NCI-H460 (cell line): ENCODE measurements at regions not wholly inside any gene's neighbourhood (a gene's known extent, or its start where the extent isn't known, plus 50 kb on each side); places are given as distances from the start of the nearest gene placed in this dataset.

ENCODE experiments used
- DNase-seq: peaks from one replicate; pipeline ENCODE4 v3.0.0-alpha.2; 2016; ENCODE audit warnings: low read depth; ENCODE audit errors: extremely low read depth

DNA sequence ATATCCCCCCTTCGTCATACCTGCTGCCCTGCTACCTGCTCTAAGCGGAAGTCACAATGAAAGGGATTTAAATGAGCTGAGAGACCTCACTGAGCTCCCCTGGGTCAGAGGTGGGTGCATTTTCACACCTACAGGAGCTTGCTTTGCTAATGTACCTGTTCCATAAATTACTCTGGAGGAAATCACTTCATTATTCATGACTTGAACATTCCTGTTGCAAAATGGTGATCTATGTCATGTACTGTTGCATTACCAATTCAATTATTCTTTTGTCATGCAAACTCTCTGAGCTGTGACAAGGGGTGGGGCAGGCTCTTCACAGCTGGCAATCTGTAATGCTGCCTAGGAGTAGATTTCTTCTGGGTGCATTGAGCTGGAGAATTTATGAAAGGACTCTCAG, 761.3 kb downstream of the TSN start:
- DNase-seq, result no peak

DNA sequence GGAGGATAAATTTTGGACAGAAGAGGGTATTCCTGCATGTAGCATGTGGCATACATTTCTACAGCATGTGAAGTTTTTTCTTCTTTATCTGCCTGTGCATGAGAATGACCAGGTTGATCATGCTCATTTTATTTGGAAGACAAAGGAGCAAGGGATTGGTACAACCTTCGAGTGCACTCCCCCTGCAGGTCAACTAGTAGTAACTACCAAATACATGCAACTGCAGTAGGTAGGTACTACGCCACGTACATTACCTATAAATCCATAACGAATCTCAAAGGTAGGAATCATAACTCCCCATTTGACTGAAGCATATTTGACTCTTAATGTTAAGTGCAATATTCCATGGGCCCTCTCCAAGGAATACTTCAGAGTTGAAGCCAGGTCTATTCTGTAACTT, 763.9 kb downstream of the TSN start:
- peak; percentile 23 for DNase-seq

DNA sequence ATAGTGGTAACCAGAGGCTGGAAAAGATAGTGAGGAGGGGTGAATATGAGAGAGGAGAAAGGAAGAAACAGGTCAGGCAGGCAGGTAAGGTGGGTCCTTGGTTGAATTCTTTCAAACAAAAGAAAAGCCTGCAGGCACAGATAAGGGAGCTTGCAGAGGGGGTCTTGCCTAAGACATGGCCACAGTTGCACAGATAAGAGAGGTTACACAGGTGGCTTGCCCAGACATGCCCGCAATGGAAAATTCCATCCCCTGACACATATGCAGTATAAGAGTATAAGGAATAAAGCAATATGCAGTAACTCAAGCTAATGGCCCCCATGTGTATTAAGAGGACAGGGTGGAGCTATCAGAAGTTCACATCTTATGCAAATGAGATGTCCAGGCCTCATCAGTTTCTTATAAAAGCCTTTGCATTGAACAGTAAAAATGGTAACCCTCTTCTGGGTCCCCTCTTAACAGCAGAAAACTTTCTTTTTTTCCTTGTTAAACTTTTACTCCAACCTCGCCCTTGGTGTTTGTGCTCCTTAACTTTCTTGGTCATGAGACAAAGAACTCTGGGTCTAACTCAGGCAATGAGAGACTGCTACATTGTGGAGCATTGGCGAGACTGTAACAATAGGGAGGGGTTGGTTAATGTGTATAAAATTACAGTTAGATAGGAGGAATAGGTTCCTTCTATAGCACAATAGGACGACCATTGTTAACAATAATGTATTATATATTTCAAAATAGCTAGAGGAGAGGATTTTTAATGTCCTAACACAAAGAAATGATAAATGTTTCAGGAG, 764.6 kb downstream of the TSN start:
- DNase-seq, result no peak

DNA sequence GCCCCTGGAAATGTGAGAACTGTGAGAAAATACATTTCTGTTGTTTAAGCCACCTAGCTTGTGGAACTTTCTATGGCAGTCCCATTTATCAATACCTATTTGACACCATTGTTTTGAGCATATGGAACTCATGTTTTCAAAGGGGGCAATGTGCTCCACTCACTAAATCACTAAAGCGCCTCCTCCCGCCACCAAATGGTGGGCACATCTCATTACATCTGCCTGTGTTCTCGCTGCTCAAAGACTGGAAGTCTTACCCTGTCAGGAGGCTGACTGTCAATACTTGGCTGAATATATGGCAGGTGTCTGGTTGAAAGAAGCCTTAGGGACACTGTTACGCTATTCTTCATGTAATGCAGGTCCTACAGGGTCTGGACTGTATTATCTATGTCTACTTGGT, 767.7 kb downstream of the TSN start:
- no peak for DNase-seq

DNA sequence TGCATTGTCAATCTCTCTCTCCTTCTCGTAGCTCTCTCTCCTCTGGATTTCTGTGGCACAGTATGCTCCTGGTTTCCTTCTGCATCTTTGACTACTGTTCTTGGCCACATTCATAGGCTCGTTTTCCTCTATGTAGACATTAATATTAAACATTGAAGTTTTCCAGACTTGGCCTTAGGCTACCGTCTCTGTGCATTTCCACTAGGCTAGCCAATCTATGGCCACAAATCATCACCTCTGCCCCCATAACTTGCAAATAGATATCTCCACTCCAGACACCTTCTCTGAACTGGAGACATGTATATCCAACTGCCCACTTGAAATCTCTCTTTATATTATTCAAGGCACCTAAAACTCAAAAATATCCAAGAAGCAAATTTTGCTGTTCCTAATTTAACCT, 768.5 kb downstream of the TSN start:
- no peak for DNase-seq

DNA sequence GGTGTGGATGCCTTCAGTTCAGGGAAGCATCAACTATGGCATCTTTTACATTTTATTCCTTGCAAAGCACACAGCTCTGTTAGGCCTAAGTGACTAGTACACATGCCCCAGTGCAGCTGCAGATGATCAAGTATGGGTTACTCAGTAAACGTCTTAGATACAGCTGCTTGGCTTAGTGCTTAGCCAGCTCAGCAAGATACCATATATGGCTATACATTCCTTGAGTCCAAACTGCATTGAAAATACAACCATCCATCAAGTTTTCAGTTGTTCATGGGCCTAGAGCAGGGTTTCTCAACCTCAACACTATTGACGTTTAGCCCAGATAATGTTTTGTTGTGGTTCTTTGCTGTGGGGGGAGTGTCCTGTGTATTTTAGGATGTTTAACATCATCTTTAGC, 769.9 kb downstream of the TSN start:
- no peak for DNase-seq

DNA sequence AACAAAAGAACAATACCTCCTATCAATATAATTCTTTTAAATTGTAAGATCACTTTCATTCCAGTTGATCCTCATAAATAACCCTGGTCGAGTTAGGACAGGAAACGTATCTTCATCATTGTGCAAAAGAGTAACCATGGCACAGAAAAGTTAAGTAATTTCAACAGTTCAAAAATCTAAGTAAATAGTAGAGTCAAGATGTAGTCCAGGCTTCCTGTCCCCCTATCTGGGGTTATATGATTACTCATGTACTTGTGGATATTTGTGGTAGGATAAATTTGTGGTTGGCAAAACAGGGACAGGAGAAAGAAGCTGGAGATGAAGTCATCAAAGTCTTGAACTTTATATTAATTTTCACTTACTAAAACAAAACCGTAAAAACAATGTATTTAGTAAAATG, 772.6 kb downstream of the TSN start:
- DNase-seq, result no peak

DNA sequence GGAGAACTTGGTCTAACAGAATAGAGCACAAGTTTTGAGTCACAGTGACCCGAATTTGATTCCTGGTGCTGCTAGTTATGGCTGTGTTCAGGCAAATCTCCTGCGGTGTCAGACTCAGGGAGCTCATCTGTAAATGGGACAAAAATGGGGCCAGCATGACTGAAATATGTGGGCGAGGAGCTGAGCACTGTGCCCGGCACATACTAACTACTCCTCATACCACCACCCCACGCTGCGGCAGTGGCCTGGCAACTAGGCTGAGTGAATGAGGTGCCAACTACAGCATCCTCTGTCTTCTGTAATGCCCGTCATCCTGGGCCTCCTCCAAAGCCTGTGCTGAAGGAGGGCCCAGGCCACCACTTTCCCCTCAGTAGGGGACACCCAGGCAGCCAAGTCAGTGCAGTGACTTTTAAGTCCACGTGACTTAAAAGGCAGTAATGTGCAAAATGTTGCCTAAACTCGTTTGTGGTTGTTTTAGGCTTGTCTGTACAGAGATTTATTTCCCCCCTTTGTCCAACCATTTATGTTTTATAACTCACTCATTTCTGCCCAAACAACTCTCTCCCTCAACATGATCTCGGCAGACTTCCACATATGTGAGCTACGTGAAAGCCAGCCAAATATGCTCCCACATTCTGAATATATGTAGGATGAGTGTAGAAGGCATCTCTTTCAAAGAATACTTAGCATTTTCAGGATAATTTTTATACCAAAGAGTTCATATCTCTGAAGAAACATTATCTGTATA, 773.7 kb downstream of the TSN start:
- no peak for DNase-seq

DNA sequence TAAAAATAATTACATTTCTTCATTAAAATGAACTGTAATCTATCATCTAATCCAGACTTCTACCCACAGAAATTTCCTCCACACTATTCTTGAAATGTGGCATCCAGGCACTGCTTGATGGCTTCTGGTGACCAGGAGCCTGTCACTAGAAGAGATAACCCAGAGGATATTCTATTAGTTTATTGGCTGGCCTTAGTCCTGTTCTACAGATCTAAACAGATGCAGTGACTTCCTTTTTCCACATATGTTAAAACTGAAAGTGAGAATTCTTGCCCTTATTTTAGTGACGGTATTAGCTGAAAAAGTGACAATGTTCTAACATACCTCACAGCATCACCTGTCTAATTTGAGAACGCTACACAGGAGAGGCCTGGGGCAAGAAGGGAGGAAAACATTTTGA, 775.4 kb downstream of the TSN start:
- DNase-seq, result no peak

DNA sequence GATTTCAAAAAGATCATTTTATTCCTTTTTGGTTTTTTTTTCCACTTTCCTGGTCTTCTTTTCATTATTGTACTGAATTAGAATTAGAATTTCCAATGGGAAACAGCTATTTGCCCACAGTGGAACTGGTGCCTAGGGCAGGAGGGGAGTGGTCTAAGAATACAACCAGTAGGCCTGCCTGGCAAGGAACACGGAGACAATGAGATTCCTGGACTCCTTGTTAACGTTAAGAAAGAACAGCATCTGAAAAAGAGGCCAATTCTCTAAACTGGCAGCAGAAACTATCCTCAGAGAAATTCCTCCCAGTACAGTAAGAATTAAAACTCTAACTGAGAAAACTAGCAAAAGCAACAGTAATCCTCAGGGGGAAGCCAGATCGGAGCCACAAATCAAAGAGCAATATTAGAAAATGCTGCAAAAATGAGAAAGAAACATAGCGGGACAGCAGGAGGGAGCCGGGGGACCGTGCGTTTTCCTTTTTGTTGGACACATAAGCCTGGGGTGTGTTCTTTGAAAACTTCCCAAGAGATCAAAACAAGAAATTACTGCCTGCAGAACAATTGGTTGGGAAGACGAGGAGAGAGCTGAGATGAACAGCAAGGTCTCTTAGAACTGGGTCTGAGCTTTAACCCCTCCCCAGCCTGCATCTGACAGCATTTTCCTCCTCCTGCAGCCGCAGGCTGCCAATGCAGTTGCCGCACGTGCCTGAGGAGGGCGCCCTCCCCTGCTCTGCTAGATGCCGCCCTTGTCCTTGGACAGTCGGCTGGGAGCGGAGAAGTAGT, 776.0 kb downstream of the TSN start:
- no peak for DNase-seq

DNA sequence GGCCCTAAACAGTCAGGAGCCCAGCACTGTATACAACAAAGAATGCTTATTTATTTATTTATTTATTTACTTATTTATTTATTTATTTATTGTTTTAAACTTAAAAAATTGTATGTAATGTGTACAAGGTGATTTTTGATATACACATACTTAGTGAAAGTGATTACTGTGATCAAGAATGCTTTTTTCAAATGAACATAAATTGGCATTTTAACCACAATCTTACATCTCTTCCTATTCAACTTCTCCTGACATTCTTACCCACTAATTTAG, 776.6 kb downstream of the TSN start:
- no peak for DNase-seq

DNA sequence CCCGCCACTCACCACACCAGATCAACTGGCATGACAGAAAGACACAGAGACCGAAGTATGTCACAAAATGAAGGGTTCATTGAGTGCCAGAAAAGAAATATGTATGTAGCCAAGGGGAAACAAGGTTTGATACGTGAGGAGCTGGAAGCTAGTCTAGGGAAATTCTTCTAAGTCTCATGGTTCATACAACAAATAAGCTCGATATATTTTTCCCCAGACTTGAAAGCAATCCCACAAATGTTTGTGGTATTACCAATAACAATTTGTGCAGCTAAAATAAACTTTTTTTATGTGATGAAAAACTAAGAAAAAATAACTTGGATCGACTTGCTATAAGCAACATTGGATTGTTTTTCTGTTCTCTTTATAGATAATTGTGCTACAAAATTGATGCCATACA, 777.0 kb downstream of the TSN start:
- no peak for DNase-seq

DNA sequence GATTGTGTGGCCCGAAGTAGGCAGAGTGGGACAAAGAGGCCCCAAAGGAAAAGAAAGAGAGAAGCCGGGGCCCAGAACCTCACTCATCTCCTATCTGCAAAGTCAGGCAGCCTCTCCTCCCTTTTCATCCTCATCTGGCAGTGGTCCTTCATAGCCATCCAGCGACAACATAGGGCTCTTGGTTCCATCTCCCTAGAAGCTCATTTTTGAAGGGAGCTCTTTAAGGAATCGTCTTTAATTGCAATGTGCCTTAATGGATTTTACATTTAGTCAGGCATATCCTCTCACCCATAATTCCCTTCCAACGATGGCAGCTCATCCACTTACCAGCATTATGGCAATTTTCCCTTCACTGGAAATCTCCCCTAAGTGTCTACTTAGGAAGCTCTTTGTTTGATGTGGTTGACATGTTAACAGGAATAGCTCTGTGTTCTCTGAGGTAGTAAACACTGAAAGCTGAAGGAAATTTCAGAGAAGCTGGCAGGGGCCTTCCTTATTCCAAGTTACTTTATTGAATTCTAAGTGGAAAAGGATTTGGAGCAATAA, 780.6 kb downstream of the TSN start:
- DNase-seq, result no peak

DNA sequence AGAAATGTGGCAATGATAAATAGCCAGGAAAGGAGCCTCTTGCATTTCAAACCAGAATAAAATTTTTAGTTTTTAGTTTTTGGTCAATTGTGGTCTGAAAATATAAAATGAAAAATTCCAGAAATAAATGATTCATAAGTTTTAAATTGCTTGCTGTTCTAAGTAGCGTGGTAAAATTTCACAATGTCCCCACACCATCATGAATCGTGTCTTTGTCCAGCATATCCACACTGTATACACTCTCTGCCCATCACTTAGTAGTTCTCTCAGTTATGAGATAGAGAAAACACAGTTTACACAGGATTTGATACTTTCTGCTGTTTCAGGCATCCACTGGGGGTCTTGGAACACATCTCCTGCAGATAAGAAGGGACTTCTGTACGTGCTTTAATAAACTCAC, 783.9 kb downstream of the TSN start:
- DNase-seq, result no peak

DNA sequence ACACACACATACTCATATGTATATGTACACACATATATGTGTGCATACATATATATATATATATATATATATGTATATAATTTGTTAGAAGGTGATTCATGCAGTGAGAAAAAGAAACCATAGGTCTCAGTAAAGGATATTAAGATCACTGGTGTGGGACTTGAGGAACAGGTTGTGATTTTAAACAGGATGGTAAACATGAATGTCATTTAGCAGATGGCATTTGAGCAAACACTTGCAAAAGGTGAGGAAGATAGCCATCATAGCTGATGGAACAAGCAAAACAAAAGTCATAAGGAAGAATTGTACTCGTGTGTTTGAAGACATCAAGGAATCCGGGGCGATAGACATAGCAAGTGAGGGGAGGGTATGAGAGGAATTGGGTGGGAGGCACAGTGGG, 784.5 kb downstream of the TSN start:
- DNase-seq, result no peak

DNA sequence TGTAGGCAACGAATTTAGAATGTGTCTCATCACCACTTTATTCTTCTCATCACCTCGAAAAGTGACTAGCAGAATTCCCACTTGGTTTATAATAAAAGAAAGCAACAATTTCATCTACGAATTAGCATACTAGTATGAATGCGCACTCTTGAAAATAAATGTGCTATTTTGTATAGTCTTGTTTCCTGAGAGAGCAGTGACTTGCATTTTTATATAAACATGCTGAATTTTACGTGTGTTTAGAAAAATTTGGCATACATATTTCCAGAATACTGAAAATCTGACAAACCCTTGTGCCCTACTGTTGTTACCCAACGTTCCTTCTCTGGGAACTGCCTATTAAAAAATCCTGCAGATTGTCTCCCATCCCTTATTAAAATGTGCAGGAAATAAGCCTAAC, 786.8 kb downstream of the TSN start:
- DNase-seq, result no peak

DNA sequence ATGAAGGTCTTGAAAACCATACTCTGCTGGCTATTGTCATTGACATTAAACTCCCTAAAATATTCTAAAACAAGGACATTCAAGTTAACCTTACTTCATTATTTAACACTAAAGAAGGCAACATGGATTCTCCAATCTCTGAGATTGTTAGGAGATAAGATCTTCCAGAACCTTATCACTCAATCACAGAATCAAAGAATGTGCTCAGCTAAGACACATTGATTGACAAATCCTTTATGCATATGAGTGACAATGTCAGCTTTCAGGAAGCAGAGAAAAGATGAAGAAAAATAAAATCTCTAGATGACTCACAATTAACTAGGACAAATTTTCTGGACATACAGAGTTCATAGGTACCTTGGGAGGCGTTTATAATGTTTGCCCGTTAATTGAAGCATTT, 787.2 kb downstream of the TSN start:
- no peak for DNase-seq

DNA sequence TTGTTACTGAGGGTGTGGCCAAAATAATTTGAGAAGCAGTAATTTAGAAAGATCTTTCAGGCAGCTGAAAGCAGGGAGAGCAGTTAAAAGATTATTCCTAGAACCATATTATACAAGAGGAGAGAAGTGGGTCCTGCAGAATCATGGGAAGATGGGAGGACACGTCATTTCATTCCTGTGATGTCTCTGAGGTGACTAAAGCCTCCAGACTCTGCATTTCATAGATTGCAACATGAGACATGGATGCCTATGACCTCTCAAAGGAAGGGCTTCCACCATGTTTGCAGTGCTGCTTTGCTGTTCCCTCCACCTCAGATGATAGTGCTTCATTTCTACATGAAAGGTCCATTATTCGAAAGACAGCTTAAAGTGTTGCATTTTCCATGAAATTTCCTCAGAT, 788.4 kb downstream of the TSN start:
- DNase-seq, result no peak

DNA sequence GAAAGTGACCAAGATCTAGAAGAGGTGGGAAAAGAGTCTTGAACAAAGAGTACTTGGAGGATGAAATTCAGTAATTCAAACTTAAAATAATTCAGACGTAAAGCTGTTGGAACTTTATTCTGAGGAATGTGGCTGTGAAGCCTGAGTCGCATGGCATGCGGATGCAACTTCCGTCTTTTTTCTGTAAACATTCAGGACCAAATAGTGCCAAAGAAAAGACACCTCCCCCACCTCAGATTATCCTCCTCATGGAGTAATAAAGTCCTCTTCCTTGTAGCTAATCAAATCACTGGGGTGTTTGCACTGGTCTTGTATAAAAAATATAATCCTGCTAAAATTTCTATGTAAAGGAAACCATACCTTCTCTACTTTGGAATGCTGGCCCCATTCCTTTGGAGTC, 790.4 kb downstream of the TSN start:
- no peak for DNase-seq

DNA sequence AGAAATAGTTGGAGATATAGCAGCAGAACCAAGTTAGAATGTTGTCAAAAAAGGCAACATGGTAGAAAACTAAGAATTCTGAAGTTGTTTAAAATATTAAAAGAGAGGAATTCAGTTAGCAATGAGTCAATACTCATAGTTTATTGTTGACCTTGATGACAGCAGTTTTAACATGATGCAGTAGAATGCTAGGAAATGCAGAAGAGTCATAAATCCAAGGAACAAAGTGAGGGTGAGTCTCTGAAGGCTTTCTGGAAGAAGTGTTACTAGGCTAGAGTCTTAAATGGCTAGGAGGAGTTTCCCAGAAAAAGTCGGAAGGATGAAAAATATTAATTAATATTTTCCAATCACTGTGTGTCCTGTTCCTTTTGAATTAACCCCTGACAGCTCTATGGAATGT, 807.3 kb downstream of the TSN start:
- DNase-seq, result no peak

DNA sequence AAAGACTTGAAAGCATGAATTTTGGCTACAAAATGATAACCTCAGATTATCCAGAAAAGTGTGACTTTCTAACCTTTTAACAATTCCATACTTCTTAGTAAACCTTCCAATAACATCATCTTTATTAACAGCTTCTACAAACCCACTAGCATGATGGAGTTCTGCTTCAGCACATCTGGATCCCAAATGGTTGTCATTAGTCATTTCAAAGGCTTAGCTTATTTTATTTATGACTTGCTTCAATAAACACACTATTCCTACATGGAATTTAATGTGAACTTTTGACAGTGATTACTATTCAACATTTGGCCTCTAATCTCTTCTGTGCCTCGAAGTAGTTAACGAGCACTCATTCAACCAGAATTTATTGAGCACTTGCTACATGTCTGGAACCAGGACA, 808.3 kb downstream of the TSN start:
- no peak for DNase-seq

DNA sequence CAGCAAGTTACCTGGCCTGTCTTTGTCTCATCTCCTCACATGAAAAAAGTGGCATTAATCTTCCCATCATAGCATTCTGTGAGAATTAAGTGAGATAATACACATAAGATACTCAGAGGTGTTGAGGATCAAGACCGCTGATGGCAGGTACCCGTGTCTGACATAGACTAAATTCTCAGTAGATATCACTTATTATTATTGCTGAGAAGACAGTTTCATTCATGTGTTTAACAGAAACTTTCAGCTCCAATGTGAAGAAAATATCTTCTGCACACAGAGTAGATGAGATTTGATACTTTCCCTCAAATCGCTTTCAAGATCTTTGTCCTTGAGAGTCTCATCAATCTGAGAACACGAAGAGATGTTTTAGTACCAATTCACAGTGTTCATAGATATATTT, 809.4 kb downstream of the TSN start:
- DNase-seq, result no peak
